ENCODE measurements at regions not wholly inside any gene's neighbourhood (a gene's known extent, or its start where the extent isn't known, plus 50 kb on each side); places are given as distances from the start of the nearest gene placed in this dataset.

- no peaks in the 10 kb centered on the region for H3K36me3 ChIP-seq
- H3K9me3 ChIP-seq (ENCODE audit: low read depth): no peaks in the 10 kb centered on the region
- no peak for TF ChIP-seq CTCF (IDR thresholded peaks at IDR 0.05; ENCODE audit: low read depth, low read length)
- H3K4me3 ChIP-seq: no peak overlapping the region
- H3K4me1 ChIP-seq (ENCODE audit: low read depth): no peaks in the 10 kb centered on the region
- no peak for DNase-seq (ENCODE audit: low read depth in 1 of 2, low spot score in 1 of 2)
- H3K27me3 ChIP-seq: no peaks in the 10 kb centered on the region
- H3K27ac ChIP-seq: no peak overlapping the region
Observed at GRCh38 chr6:170125456-170126300, 165.2 kb downstream of the DLL1 start.

- H3K4me1 ChIP-seq (ENCODE audit: low read depth): no peaks in the 10 kb centered on the region
- no peak overlapping the region for H3K27ac ChIP-seq
- no peaks in the 10 kb centered on the region for H3K27me3 ChIP-seq
- H3K9me3 ChIP-seq (ENCODE audit: low read depth): no peaks in the 10 kb centered on the region
- no peaks in the 10 kb centered on the region for H3K36me3 ChIP-seq
- no peak for DNase-seq (ENCODE audit: low read depth in 1 of 2, low spot score in 1 of 2)
- no peak for TF ChIP-seq CTCF (IDR thresholded peaks at IDR 0.05; ENCODE audit: low read depth, low read length)
- no peak overlapping the region for H3K4me3 ChIP-seq
Observed at GRCh38 chr6:170124836-170125235, 166.0 kb downstream of the DLL1 start.

GRCh38 chr6:170124150-170124549 is 166.7 kb downstream of the DLL1 start:
- TF ChIP-seq CTCF (IDR thresholded peaks at IDR 0.05; ENCODE audit: low read depth, low read length): no peak
- H3K4me3 ChIP-seq: no peak overlapping the region
- no peak overlapping the region for H3K27ac ChIP-seq
- H3K4me1 ChIP-seq (ENCODE audit: low read depth): no peaks in the 10 kb centered on the region
- no peaks in the 10 kb centered on the region for H3K9me3 ChIP-seq (ENCODE audit: low read depth)
- H3K36me3 ChIP-seq: no peaks in the 10 kb centered on the region
- no peaks in the 10 kb centered on the region for H3K27me3 ChIP-seq
- DNase-seq (ENCODE audit: low read depth in 1 of 2, low spot score in 1 of 2): no peak

GRCh38 chr6:170122651-170123050 is 168.2 kb downstream of the DLL1 start:
- no peaks in the 10 kb centered on the region for H3K27me3 ChIP-seq
- no peaks in the 10 kb centered on the region for H3K9me3 ChIP-seq (ENCODE audit: low read depth)
- H3K36me3 ChIP-seq: no peaks in the 10 kb centered on the region
- peak in 1 of 2 donors; percentile 14 for DNase-seq (ENCODE audit: low read depth in 1 of 2, low spot score in 1 of 2)
- TF ChIP-seq CTCF (IDR thresholded peaks at IDR 0.05; ENCODE audit: low read depth, low read length): no peak
- no peak overlapping the region for H3K27ac ChIP-seq
- no peak overlapping the region for H3K4me3 ChIP-seq
- no peaks in the 10 kb centered on the region for H3K4me1 ChIP-seq (ENCODE audit: low read depth)

- no peaks in the 10 kb centered on the region for H3K36me3 ChIP-seq
- H3K9me3 ChIP-seq (ENCODE audit: low read depth): no peaks in the 10 kb centered on the region
- H3K27me3 ChIP-seq: no peaks in the 10 kb centered on the region
- no peaks in the 10 kb centered on the region for H3K4me1 ChIP-seq (ENCODE audit: low read depth)
- no peak overlapping the region for H3K4me3 ChIP-seq
- no peak for DNase-seq (ENCODE audit: low read depth in 1 of 2, low spot score in 1 of 2)
- H3K27ac ChIP-seq: no peak overlapping the region
- no peak for TF ChIP-seq CTCF (IDR thresholded peaks at IDR 0.05; ENCODE audit: low read depth, low read length)
Observed at GRCh38 chr6:170117111-170117972, 173.5 kb downstream of the DLL1 start.
